Nephron progenitor cell (in vitro differentiated cells): ENCODE measurements at regions not wholly inside any gene's neighbourhood (a gene's known extent, or its start where the extent isn't known, plus 50 kb on each side); places are given as distances from the start of the nearest gene placed in this dataset.

Source experiments
- DNase-seq: peaks from one replicate; pipeline ENCODE4 v3.0.0; 2021
- H3K27ac Mint-ChIP-seq: 2 replicates; pipeline ENCODE4 v1.8.0; 2021; ENCODE audit warnings: mild to moderate bottlenecking, moderate library complexity, mixed read lengths
- H3K27me3 Mint-ChIP-seq: 2 replicates; pipeline ENCODE4 v1.8.0; 2021; ENCODE audit warnings: mild to moderate bottlenecking, low read depth, mixed read lengths; ENCODE audit not compliant: poor library complexity
- H3K36me3 Mint-ChIP-seq: 2 replicates; pipeline ENCODE4 v1.8.0; 2021; ENCODE audit warnings: low read depth, mixed read lengths
- H3K4me1 Mint-ChIP-seq: 2 replicates; pipeline ENCODE4 v1.8.0; 2021; ENCODE audit warnings: mixed read lengths
- H3K4me3 Mint-ChIP-seq: 2 replicates; pipeline ENCODE4 v1.8.0; 2021; ENCODE audit warnings: mild to moderate bottlenecking, moderate library complexity, mixed read lengths
- H3K9me3 Mint-ChIP-seq: 2 replicates; pipeline ENCODE4 v1.8.0; 2021; ENCODE audit warnings: mild to moderate bottlenecking, moderate library complexity, mixed read lengths
- CTCF ChIP-seq: fragments of 200-600 bp; sonication (generic); IDR thresholded peaks from 2 replicates; pipeline ENCODE4 v1.5.0; 2021; ENCODE audit warnings: antibody characterized with exemption

GRCh38 chr2:228627510-228627909, 446.0 kb upstream of the SPHKAP start:
- H3K27me3 Mint-ChIP-seq: peaks cover 7% of the 10 kb centered on the region
- no peak for DNase-seq
- H3K4me3 Mint-ChIP-seq: no peak overlapping the region
- no peak overlapping the region for H3K27ac Mint-ChIP-seq
- H3K4me1 Mint-ChIP-seq: no peaks in the 10 kb centered on the region
- no peaks in the 10 kb centered on the region for H3K36me3 Mint-ChIP-seq
- TF ChIP-seq CTCF: no peak
- H3K9me3 Mint-ChIP-seq: no peaks in the 10 kb centered on the region

GRCh38 chr2:228625481-228625880, 444.0 kb upstream of the SPHKAP start:
- Mint-ChIP-seq H3K27me3 (peaks cover 7% of the 10 kb centered on the region), H3K9me3 (no peaks in the 10 kb centered on the region), H3K4me3 (no peak overlapping the region), H3K27ac (no peak overlapping the region), H3K4me1 (no peaks in the 10 kb centered on the region), H3K36me3 (no peaks in the 10 kb centered on the region)
- DNase-seq: no peak
- TF ChIP-seq CTCF: no peak

GRCh38 chr2:228624733-228625132, 443.2 kb upstream of the SPHKAP start:
- Mint-ChIP-seq H3K4me1 (no peaks in the 10 kb centered on the region), H3K4me3 (no peak overlapping the region), H3K27me3 (peaks cover 7% of the 10 kb centered on the region), H3K27ac (no peak overlapping the region), H3K9me3 (no peaks in the 10 kb centered on the region), H3K36me3 (no peaks in the 10 kb centered on the region)
- DNase-seq: no peak
- TF ChIP-seq CTCF: no peak

GRCh38 chr2:228615496-228615895, 434.0 kb upstream of the SPHKAP start:
- Mint-ChIP-seq H3K4me3 (no peak overlapping the region), H3K27me3 (peaks cover 5% of the 10 kb centered on the region), H3K27ac (no peak overlapping the region), H3K4me1 (no peaks in the 10 kb centered on the region), H3K9me3 (no peaks in the 10 kb centered on the region), H3K36me3 (no peaks in the 10 kb centered on the region)
- DNase-seq: no peak
- no peak for TF ChIP-seq CTCF

- H3K9me3 Mint-ChIP-seq: no peaks in the 10 kb centered on the region
- H3K4me1 Mint-ChIP-seq: no peaks in the 10 kb centered on the region
- no peak for TF ChIP-seq CTCF
- no peak overlapping the region for H3K4me3 Mint-ChIP-seq
- H3K27me3 Mint-ChIP-seq: peaks cover 5% of the 10 kb centered on the region
- no peak for DNase-seq
- H3K36me3 Mint-ChIP-seq: no peaks in the 10 kb centered on the region
- H3K27ac Mint-ChIP-seq: no peak overlapping the region
Measured at GRCh38 chr2:228614741-228615140, 433.3 kb upstream of the SPHKAP start.

- Mint-ChIP-seq H3K4me3 (no peak overlapping the region), H3K27me3 (peaks cover 5% of the 10 kb centered on the region), H3K36me3 (no peaks in the 10 kb centered on the region), H3K9me3 (peaks cover 1% of the 10 kb centered on the region), H3K4me1 (no peaks in the 10 kb centered on the region), H3K27ac (no peak overlapping the region)
- DNase-seq: no peak
- no peak for TF ChIP-seq CTCF
Measured at GRCh38 chr2:228613133-228613850, 431.8 kb upstream of the SPHKAP start.
